ENCODE measurements at regions not wholly inside any gene's neighbourhood (a gene's known extent, or its start where the extent isn't known, plus 50 kb on each side); places are given as distances from the start of the nearest gene placed in this dataset.

DNA sequence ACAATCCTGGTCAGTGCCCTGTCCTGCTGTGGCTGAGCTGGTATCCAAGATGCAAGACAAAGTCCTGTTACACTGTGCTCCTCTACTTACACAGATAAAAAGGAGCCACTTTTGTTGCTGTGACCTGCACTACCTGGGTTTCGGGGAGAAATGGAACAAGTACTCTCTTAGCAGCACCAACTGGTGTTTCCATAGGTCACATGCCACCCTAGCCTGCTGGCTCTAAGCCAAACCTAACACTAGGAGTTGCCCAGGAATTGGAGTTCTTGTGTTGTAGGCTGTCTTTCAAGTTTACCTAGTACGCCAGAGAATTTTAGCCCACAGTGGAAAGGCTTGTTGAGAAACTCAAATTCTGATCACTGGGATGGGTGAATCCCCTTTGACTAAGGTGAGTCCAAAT is 727.4 kb downstream of the FAM133A start:
- intact Hi-C loops (cut with DNase I): no loop called here
- Histone ChIP-seq H3K36me3 (no peaks in the 10 kb centered on the region), H3K9me3 (peaks cover 0 to 5% (median 0%) of the 10 kb centered on the region in 12 donors), H3K4me1 (no peaks in the 10 kb centered on the region), H3K27me3 (no peaks in the 10 kb centered on the region), H3K4me3 (no peak overlapping the region), H3K27ac (no peak overlapping the region)
- DNase-seq (no peak), ATAC-seq (no peak)
- 74 to 89% (median 80%) methylated on average over 2 of the region's 2 CpGs for WGBS, 4 donors
- TF ChIP-seq POLR2A (IDR thresholded peaks at IDR 0.05): no peak
- TF ChIP-seq, protein P1, sequence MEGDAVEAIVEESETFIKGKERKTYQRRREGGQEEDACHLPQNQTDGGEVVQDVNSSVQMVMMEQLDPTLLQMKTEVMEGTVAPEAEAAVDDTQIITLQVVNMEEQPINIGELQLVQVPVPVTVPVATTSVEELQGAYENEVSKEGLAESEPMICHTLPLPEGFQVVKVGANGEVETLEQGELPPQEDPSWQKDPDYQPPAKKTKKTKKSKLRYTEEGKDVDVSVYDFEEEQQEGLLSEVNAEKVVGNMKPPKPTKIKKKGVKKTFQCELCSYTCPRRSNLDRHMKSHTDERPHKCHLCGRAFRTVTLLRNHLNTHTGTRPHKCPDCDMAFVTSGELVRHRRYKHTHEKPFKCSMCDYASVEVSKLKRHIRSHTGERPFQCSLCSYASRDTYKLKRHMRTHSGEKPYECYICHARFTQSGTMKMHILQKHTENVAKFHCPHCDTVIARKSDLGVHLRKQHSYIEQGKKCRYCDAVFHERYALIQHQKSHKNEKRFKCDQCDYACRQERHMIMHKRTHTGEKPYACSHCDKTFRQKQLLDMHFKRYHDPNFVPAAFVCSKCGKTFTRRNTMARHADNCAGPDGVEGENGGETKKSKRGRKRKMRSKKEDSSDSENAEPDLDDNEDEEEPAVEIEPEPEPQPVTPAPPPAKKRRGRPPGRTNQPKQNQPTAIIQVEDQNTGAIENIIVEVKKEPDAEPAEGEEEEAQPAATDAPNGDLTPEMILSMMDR (IDR thresholded peaks at IDR 0.05): no peak

DNA sequence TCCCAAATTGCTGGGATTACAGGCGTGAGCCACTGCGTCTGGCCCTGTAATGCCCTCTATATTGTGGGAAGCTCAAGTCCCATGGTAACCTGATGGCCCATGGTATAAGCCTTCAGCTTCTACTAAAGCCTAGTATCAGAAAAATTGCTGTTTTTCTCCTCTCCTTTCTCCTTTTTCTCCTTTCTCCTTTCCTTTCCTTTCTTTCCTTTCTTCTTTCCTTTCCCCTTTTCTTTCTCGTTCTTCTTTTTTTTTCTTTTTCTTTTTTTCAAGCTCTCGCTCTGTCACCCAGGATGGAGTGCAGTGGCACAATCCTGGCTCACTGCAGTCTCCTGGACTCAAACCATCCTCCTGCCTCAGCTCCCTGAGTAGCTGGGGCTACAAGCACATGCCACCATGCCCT is 740.7 kb downstream of the FAM133A start:
- TF ChIP-seq POLR2A (IDR thresholded peaks at IDR 0.05): no peak
- TF ChIP-seq, protein P1 (IDR thresholded peaks at IDR 0.05): no peak
- Histone ChIP-seq H3K27me3 (no peaks in the 10 kb centered on the region), H3K9me3 (no peaks in the 10 kb centered on the region), H3K4me3 (no peak overlapping the region), H3K36me3 (no peaks in the 10 kb centered on the region), H3K4me1 (no peaks in the 10 kb centered on the region), H3K27ac (no peak overlapping the region)
- intact Hi-C loops (cut with DNase I): no loop called here
- WGBS, 4 donors: 69 to 77% (median 74%) methylated on average over 4 of the region's 4 CpGs
- ATAC-seq (no peak), DNase-seq (no peak)

DNA sequence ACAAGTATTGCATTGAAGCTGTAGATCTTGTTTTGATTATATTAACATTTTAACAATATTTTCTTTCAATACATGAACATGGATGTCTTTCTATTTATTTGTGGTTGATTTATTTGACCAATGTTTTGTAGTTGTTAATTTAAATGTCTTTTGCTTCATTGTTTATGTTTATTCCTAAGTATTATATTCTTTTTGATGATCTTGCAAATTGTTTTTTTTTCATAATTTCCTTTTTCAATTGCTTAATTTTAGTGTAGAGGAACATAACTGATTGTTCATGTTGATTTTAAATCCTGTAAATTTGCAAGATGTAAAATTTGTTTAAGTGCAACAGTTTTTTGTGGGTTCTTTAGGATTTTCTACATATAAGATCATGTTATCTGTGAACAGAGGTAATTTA is 744.1 kb downstream of the FAM133A start:
- intact Hi-C loops (cut with DNase I): no loop called here
- TF ChIP-seq POLR2A (IDR thresholded peaks at IDR 0.05): no peak
- TF ChIP-seq, protein P1 (IDR thresholded peaks at IDR 0.05): no peak

DNA sequence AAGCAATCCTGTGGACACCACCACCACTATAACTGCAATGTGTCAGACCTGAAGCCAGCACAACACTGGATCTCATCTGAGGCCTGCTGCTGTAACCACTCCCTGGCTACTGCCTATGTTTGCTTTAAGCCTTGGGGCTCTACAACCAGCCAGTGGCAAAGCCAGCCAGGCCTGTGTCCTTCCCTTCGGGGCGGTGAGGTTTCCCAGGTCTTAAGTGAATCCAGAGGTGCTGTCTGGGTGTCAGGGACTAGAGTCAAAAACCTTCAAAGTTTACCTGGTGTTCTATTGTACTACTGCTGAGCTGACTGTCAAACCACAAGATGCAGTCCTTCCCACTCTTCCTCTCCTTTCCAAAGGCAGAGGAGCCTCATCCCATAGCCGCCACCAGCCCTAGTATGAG is 750.5 kb downstream of the FAM133A start:
- WGBS, 4 donors: 81 to 93% (median 87%) methylated on average over 3 of the region's 3 CpGs
- no peaks in the 10 kb centered on the region for H3K36me3 ChIP-seq
- no peaks in the 10 kb centered on the region for H3K4me1 ChIP-seq
- no peaks in the 10 kb centered on the region for H3K9me3 ChIP-seq
- intact Hi-C loops (cut with DNase I): no loop called here
- H3K4me3 ChIP-seq: no peak overlapping the region
- no peaks in the 10 kb centered on the region for H3K27me3 ChIP-seq
- H3K27ac ChIP-seq: no peak overlapping the region
- ATAC-seq (no peak), DNase-seq (no peak)
- TF ChIP-seq POLR2A (IDR thresholded peaks at IDR 0.05): no peak
- TF ChIP-seq, protein P1 (IDR thresholded peaks at IDR 0.05): no peak

More for the DNA sequence above, 744.1 kb downstream of the FAM133A start:
- Histone ChIP-seq H3K9me3 (no peaks in the 10 kb centered on the region), H3K4me1 (no peaks in the 10 kb centered on the region), H3K27me3 (no peaks in the 10 kb centered on the region), H3K27ac (no peak overlapping the region), H3K36me3 (no peaks in the 10 kb centered on the region), H3K4me3 (no peak overlapping the region)
- DNase-seq (no peak), ATAC-seq (no peak)
